HG03095 (cell line): ENCODE measurements at regions not wholly inside any gene's neighbourhood (a gene's known extent, or its start where the extent isn't known, plus 50 kb on each side); places are given as distances from the start of the nearest gene placed in this dataset.

Experiments
- ATAC-seq: cut with Tn5 transposase; IDR thresholded peaks from one replicate; pipeline ENCODE4 v1.9.1; 2021; ENCODE audit warnings: moderate library complexity; ENCODE audit not compliant: unreplicated experiment

DNA sequence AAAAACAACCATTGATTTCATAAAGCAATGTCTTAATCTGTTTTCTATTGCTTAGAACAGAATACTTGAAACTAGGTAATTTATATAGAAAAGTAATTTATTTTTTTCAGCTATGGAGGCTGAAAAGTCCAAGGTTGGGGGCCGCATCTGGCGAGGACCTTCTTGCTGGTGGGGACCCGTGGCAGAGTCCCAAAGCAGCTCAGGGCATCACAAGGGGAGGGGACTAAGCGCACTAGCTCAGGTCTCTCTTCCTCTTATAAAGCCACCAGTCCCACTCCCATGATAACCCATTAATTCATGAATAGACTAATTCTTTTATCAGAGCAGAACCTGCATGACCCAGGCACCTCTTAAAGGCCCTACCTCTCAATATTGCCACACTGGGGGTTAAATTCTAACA lies 87.2 kb upstream of the KLF13 start:
- ATAC-seq: no peak

- no peak for ATAC-seq
These were observed 84.6 kb upstream of the KLF13 start for GRCh38 chr15:31241888-31242522.

DNA sequence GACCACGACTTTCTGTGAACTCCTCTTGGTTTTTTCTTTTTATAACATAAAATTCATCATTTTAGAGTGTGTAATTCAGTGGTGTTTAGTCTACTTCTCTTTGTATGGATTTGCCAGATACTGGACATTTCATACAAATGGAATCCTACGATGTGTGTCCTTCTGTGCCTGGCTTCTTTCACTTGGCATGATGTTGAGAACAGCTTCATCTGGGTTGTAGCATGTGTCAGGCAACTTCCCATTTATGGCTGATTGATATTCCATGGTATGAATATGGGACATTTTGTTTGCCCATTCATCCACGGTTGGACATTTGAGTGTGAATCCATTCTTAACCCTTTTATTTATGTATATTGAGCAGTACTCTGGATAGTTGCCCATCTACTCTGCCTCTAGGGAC lies 82.7 kb upstream of the KLF13 start:
- ATAC-seq: no peak

DNA sequence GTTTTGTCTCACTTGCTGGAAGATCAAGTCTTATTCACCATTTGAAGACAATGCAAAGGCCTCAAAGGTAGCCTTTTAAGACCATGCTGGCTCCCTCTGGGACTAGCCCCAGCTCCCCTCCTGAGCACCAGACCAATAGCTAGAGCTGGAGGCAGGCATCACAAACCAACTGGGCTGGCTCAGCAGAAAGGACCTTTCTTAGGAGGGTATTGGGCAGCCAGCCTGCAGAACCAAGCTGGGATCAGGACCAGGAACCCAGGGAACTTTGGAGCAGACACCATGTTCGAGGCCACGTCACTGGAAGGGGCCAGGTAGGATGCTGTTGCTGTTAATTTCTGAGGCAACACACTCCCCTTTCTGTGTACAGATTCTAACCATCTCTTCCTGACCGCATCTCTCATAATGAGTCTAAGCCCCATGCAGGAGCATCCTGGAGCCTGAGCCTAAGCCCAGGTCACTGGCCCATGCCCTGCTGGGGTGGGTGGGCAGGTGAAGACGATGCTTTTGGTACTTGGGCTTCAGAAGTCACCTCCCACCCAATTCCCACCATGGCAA lies 81.4 kb upstream of the KLF13 start:
- ATAC-seq: no peak

- ATAC-seq: no peak
These were observed 80.9 kb upstream of the KLF13 start for GRCh38 chr15:31245756-31246155.

- no peak for ATAC-seq
These were observed 79.2 kb upstream of the KLF13 start for GRCh38 chr15:31247404-31247803.

DNA sequence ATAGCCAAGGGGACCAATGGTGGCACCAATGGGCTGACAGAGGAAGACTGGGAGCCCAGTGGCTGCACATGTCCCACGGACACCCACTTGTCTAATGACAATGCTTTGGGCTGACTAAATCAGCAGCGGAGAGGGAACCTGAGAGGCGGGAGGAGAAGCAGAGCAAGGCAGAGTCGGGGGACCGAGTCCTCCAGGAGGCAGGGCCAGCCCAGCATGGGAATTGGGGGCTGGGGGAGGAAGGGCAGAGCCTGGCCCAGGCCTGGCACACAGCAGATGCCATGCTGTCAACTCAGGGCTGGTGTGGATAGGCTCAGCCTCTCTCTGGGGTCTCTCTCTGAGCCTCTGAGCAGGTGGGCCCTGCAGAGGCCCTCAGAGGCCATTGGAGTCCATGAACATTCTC lies 78.4 kb upstream of the KLF13 start:
- no peak for ATAC-seq

GRCh38 chr15:31248951-31249350 lies 77.7 kb upstream of the KLF13 start:
- no peak for ATAC-seq

- ATAC-seq: no peak
These were observed 76.6 kb upstream of the KLF13 start for GRCh38 chr15:31250033-31250432.

DNA sequence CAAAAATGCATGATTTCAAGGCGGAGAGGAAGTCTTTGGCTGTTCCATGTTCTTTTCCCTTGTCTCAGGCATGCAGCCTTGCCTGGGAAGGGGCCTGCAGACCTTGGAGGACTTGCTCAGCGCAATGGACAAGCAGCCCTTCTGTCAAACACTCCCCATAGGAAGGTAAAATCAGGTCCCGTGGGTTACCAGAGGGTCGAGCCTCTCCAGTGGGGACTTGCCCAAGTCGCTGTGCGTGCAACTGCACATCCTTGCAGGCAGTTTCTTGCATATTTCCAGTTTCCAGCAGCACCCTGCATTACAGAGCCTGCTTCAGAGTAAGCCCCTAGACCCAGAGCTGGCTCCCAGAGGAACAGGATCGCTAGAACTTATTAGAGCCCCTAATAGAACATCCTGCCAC lies 75.5 kb upstream of the KLF13 start:
- ATAC-seq: no peak

DNA sequence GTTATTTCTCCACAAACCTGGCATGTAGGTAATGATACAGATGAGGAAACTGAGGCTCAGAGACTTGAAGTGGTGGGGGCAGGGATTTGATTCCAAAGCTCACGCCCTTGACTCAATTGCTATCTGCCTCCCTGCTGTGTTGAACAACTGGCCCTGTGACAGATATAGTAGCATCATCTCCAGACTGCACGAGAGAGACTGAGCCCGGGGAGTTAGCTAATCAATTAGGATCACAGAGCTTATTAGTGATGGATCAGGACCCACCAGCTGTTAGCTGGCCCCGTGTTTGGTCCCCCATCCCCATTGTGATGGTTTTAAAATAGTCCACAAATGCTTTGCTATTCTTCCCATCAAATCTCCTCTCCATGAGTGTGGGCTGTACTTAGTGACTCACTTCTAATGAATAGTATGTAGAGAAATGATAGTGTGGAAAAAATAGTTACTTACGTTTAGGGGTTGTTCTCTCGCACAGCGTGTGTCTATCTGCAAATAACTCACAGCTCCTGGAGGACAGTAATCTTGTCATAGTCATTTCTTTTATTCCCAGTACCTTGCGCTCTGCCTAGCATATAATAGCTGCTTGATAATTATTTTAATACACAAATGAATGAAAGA lies 74.4 kb upstream of the KLF13 start:
- no peak for ATAC-seq

GRCh38 chr15:31254431-31255175 lies 72.0 kb upstream of the KLF13 start:
- no peak for ATAC-seq

GRCh38 chr15:31255176-31255510 lies 71.5 kb upstream of the KLF13 start:
- ATAC-seq: no peak

- no peak for ATAC-seq
These were observed 70.8 kb upstream of the KLF13 start for GRCh38 chr15:31255732-31256377.

DNA sequence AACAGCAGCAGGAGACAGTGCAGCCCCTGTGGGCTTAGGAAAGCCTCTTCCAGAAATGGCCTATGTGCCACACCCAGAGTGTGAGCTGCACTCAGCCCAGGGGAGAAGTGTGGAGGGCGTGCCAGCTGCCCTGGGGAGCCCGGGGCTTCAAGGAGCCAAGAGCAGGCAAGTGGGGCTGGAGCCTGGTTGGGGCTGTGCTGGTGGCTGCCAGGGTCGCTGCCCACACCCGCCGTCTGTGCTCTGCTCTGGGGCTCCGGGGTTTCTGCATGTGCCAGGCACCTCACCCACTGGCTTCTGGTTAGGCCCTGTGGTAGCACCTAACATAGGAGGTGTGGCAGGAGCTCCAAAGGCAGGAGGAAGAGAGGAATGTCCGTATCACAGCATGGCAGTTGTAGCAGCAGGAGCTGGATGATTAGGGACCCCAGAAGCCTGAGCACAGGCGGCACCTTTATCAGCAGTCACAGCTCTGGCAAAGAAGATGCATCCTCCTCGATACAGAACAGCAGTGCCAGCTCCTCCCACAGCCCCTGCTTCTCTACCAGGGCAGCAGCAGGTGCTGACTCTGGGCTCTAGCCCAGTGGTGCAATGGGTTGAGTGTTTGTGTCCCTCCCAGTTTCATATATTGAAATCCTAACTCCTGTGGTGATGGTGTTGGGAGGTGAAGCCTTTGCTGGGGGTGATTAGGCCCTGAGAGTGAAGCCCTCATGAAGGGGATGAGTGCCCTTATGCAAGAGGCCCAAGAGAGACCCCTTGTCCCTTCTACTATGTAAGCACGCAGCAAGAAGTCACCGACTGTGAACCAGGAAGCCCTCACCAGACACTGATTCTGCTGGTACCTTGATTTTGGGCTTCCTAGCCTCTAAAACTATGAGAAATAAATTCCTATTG lies 70.0 kb upstream of the KLF13 start:
- ATAC-seq: no peak

DNA sequence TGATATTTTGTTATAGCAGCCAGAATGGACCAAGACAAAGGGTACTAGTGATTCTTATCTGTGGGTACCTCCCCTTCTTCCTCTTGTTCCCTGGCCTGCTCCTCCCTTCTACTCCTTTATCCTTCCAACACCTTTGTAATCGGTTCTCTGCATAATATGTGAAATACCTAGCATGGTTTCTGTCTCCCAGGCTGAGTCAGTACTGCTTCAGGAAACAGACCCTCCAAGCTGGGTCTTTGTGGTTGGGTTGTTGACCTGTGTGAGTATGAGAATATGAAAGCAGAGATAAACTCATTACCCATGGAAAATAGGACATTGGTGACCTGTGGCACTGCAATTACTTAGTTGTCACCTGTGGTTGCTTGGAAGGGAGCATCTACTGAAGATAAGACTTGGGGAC lies 69.3 kb upstream of the KLF13 start:
- no peak for ATAC-seq

DNA sequence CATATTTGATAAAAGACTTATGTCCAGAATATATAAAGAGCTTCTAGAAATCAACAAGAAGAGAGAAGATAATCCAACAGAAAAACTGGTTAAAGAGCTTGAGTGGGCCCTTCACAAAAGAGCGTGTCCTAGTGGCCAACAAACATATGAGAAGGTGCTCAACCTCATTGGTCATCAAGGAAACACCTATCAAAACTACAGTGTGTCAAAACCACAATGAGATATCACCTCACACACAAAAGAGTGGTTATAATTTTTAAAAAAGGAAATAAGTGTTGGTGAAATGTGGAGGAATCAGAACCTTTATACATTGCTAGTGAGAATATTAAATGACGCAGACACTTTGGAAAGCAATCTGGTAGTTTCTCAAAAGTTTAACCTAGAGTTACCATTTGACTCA lies 68.4 kb upstream of the KLF13 start:
- no peak for ATAC-seq

GRCh38 chr15:31259562-31260252 lies 66.9 kb upstream of the KLF13 start:
- ATAC-seq: no peak

DNA sequence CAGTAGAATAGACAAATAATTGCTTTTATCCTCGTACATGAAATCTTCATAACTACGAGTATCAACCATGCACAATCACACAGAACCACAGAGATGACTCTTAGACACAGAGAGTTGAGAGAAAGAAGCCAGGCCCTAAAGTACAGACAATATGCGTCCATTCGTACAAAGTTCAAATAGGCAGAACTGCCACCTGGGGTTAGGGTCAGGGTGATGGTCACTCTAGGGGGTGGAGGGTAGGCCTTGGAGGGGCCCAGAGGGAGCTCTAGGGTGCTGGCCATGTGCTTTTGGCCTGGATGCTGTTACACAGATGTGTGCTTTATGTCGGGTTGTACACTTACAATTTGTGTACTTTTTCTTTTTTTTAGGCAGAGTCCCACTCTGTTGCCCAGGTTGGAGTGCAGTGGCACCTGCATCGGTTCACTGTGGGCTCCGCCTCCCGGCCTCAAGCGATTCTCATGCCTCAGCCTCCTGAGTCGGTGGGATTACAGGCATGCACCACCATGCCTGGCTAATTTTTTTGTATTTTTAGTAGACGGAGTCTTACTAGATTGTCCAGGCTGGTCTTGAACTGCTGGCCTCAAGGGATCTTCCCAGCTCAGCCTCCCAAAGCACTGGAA lies 65.9 kb upstream of the KLF13 start:
- no peak for ATAC-seq
